ENCODE measurements at regions not wholly inside any gene's neighbourhood (a gene's known extent, or its start where the extent isn't known, plus 50 kb on each side); places are given as distances from the start of the nearest gene placed in this dataset.

- H3K79me1 ChIP-seq (ENCODE audit: low read depth in 1 of 2, low read length in 2 of 2), result no peaks in the 10 kb centered on the region
- H3K18ac ChIP-seq (ENCODE audit: low read depth, low read length), result no peak overlapping the region
- no peak overlapping the region for H3K4me3 ChIP-seq (ENCODE audit: insufficient read depth, low read depth, low read length)
- DNase-seq (no peak), ATAC-seq (ENCODE audit: low read depth) (no peak)
- H3K4ac ChIP-seq (ENCODE audit: low read depth, low read length), result no peak overlapping the region
- H3K36me3 ChIP-seq (ENCODE audit: control insufficient read depth, insufficient read depth, low read length), result no peaks in the 10 kb centered on the region
- no peak for TF ChIP-seq SMC3 (IDR thresholded peaks at IDR 0.05; ENCODE audit: low read depth, low read length)
- H2AK9ac ChIP-seq (replicated peaks; ENCODE audit: low read depth, low read length, poor library complexity), result no peak overlapping the region
- ChIA-PET CTCF (no interaction called here), POLR2A (ENCODE audit: unreplicated experiment) (no interaction called here)
- no peak overlapping the region for H2AFZ ChIP-seq (replicated peaks; ENCODE audit: low read length, poor library complexity)
- H2BK120ac ChIP-seq (ENCODE audit: low read depth, low read length), result no peak overlapping the region
- H3K4me1 ChIP-seq (ENCODE audit: control insufficient read depth, insufficient read depth, low read length), result no peaks in the 10 kb centered on the region
- in situ Hi-C loops (cut with MboI; ENCODE audit: low sequenced_read_pairs), result no loop called here
- no peak overlapping the region for H4K5ac ChIP-seq (ENCODE audit: low read depth, low read length)
- no peak overlapping the region for H2BK5ac ChIP-seq (ENCODE audit: low read depth, low read length, poor library complexity, severe bottlenecking)
- no peak overlapping the region for H4K8ac ChIP-seq (ENCODE audit: low read depth in 2 of 2, low read length in 2 of 2)
- no peaks in the 10 kb centered on the region for H3K27me3 ChIP-seq (ENCODE audit: control insufficient read depth, insufficient read depth, low read length)
- intact Hi-C loops (cut with micrococcal nuclease), result no loop called here
- H3K27ac ChIP-seq (ENCODE audit: insufficient read depth, low read length), result no peak overlapping the region
- H2BK20ac ChIP-seq (ENCODE audit: low read depth, low read length), result no peak overlapping the region
- H3K9me1 ChIP-seq (ENCODE audit: insufficient read depth, low read length), result no peaks in the 10 kb centered on the region
- H3K56ac ChIP-seq (ENCODE audit: extremely low read depth, insufficient read depth, low read length), result no peak overlapping the region
- H4K91ac ChIP-seq (ENCODE audit: insufficient read depth, low read depth, low read length), result no peak overlapping the region
- H3K14ac ChIP-seq (replicated peaks; ENCODE audit: low read depth, low read length), result no peak overlapping the region
- H4K20me1 ChIP-seq (ENCODE audit: insufficient read depth, low read length), result no peaks in the 10 kb centered on the region
- no peak overlapping the region for H3K9ac ChIP-seq (ENCODE audit: low read depth, low read length)
- dilution Hi-C loops (cut with HindIII; ENCODE audit: low sequenced_read_pairs, unreplicated experiment), result no loop called here
- H2BK15ac ChIP-seq (ENCODE audit: low read depth, low read length), result no peak overlapping the region
- H2AK5ac ChIP-seq (ENCODE audit: low read depth, low read length), result no peak overlapping the region
- no TSS peak for BruUV-seq (replicated peaks)
- H3K9me3 ChIP-seq (ENCODE audit: control insufficient read depth, insufficient read depth, low read length), result 0 out of 2 replicates have a peak, but pooled peaks cover 4% of the 10 kb centered on the region
- WGBS, 2 experiments (ENCODE audit: extremely low coverage in 2 of 2, insufficient read length in 1 of 2), result no CpG with 5 or more reads among the region's 1 CpG
- H3K23ac ChIP-seq (ENCODE audit: low read depth, low read length), result no peak overlapping the region
- H3K4me2 ChIP-seq (ENCODE audit: low read depth, low read length), result no peak overlapping the region
Measured at GRCh38 chr7:49273897-49274296, 349.6 kb downstream of the CDC14C start.

Data from IMR-90 (cell line).